Stimulated activated CD8-positive, alpha-beta memory T cell treated with anti-CD3 and anti-CD28 coated beads, Interleukin-7, amount 100 ng/mL, for 48 hours (primary cell): ENCODE measurements at regions not wholly inside any gene's neighbourhood (a gene's known extent, or its start where the extent isn't known, plus 50 kb on each side); places are given as distances from the start of the nearest gene placed in this dataset.
"Not testable (repeated sequence)": the region's sequence is repeated elsewhere in the genome, so short reads cannot be mapped to it uniquely, and the experiment has no call there.

Experiments used
- DNase-seq, 2 donors: peaks; one replicate each; pipeline ENCODE4 v3.0.0-alpha.2; 2020; ENCODE audit warnings: low read depth in 1 of 2; ENCODE audit errors: extremely low read depth in 1 of 2

GRCh38 chr15:19964480-19964879 is 577.1 kb downstream of the GOLGA6L6 start:
- not testable (repeated sequence) for DNase-seq

GRCh38 chr15:19956124-19956796 is 585.3 kb downstream of the GOLGA6L6 start:
- DNase-seq = no peak

DNA sequence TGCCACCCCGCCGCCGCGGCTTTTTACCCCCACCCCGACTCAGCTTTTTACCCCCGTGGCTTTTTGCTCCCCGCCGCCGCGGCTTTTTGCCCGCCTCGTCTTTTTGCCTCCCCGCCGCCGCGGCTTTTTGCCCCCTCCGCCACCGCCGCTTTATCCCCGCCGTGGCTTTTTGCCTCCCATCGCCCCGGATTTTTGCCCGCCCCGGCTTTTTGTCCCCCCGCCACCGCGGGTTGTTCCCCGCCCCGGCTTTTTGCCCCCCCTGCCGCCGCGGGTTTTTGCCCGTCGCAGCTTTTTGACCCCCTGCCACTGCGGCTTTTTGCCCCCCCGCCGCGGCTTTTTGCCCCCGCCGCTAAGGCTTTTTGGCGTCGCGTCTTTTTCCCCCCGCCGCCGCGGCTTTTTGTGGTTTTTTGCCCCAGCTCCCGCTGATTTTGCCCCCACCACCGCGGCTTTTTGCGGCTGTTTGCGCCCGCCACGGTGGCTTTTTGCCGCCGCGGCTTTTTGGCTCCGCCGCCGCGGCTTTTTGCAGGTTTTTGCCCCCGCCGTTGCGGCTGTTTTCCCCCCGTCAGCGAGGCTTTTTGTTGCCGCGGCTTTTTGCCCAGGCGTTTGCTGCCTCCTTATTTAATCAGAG is 597.2 kb downstream of the GOLGA6L6 start:
- no peak for DNase-seq

DNA sequence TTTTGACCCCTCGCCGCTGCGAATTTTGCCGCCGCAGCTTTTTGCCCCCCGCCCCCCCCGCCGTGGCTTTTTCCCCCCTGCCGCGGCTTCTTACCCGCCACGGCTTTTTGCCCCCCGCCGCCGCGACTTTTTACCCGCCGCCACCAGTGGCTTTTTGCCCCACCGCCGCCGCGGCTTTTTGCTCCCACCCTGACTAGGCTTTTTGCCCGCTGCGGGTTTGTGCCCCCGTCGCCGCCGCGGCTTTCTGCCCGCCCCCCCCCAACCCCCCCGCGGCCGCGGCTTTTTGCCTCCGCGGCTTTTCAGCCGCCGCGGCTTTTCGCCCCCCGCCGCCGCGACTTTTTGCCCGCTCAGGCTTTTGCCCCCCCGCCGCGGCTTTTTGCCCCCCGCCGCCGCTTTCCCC is 598.1 kb downstream of the GOLGA6L6 start:
- no peak for DNase-seq

DNA sequence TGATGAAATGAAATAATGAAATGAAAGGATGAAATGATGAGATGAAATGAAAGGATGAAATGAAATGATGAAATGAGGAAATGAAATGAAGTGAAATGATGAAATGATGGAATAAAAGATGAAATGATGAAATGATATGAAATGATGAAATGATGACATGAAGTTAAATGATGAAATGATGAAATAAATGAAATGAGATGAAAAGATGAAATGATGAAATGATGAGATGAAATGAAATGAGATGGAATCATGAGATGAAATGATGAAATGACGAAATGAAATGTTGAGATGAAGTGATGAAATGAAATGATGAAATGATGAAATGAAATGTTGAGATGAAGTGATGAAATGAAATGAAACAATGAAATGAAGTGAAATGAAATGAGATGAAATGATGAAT is 638.3 kb downstream of the GOLGA6L6 start:
- not testable (repeated sequence) for DNase-seq

DNA sequence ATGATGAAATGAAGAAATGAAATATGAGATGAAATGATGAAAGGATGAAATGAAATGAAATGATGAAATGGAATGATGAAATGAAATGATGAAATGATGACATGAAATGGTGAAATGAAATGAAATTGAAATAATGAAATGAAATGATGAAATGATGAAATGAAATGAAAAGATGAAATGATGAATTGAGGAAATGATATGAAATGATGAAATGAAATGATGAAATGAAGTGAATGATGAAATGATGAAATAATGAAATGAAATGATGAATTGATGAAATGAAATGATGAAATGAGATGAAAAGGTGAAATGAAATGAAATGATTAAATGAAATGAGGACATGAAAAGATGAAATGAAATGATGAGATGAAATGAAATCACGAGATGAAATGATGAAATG is 639.2 kb downstream of the GOLGA6L6 start:
- DNase-seq = not testable (repeated sequence)

DNA sequence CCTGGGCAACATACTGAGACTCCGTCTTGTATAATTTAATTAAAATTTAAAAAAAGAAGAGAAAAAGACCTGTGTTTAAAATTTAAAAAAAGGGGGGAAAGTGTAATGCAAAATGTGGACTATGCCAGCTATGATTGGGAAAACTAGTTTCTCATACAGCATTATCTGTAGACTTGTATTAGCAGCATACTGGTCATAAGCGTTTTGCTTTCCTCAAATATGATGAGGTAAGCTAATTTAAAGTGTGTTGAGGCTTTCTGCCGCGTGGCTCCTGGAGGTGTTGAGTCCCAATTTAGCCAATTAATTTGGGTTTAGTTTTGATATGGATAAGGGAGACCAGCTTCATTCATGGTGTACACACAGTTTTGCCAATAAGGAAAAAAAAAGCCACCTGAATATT is 640.2 kb downstream of the GOLGA6L6 start:
- not testable (repeated sequence) for DNase-seq

GRCh38 chr15:19899021-19899824 is 642.4 kb downstream of the GOLGA6L6 start:
- DNase-seq = no peak

DNA sequence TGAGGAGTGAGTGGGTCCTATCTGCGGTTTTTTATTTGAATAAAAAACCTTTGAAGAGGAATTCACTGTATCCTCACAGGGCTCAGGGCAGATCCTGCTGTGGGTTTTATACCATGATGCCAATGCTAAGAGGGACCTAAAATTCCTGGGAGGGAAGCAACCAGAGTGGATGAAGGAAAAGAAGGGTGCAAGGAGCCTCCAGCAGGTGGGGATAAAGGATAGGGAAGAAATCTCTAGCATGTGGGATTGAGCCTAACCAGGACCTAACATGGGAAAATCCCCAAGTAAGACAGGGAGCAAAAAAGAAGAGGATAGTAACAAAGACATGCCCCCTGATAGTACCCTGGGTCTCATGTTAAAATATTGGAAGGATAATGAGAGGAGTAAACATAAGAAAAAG is 652.8 kb downstream of the GOLGA6L6 start:
- not testable (repeated sequence) for DNase-seq

DNA sequence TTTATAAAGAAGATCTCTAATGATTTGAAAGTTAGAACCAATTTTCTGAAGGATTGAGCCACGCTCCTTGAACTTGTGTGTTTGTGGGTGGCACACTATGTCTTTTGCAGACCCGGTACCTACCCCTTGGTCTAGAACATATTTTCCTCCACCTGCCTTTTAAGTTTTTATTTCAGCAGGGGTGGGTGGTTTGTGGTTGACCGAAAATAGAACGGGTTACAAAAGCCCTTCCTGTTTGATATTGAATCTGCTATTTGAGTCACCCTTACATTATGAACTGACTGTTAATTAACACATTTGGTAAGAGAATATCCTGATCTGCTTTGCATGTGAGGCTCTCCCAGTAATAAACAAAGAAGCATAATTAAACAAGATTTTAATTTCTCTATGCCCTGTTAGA is 697.5 kb downstream of the GOLGA6L6 start:
- DNase-seq = not testable (repeated sequence)
